ENCODE measurements at regions not wholly inside any gene's neighbourhood (a gene's known extent, or its start where the extent isn't known, plus 50 kb on each side); places are given as distances from the start of the nearest gene placed in this dataset.

DNA sequence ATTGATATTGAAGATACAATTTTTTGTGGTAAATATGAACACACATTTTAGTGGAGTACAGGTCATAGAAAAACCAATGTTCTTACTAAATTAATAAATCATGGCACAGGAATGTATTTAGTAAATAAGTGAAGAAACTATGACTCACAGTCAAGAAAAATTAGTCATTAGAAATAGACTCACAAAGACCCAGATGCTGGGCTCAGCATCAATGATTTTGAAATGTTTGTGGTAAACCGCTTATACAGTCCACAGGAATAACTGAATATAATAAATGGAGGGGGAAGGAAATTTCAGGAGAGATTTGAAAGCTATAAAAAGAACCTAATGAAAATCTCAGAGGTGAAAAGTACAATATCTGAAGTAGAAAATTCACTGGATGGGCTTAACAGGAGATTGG lies 138.3 kb upstream of the ADCY1 start:
- TF ChIP-seq POLR2A (IDR thresholded peaks at IDR 0.05; ENCODE audit: low read length), result no peak
- no peak for TF ChIP-seq GATA1 (IDR thresholded peaks at IDR 0.05; ENCODE audit: low read depth, low read length)
